Breast epithelium (tissue), 3 donors: ENCODE measurements at regions not wholly inside any gene's neighbourhood (a gene's known extent, or its start where the extent isn't known, plus 50 kb on each side); places are given as distances from the start of the nearest gene placed in this dataset.

ENCODE experiments used
- POLR2A ChIP-seq: fragments of 450-650 bp; IDR thresholded peaks from one replicate; pipeline ENCODE4 v1.6.1; 2016; ENCODE audit warnings: antibody characterized with exemption, mild to moderate bottlenecking, moderate library complexity
- POLR2AphosphoS5 ChIP-seq, 3 donors: sonication (generic); formaldehyde crosslinking; IDR thresholded peaks; one replicate each; pipeline ENCODE4 v1.6.1; 2017; ENCODE audit warnings: antibody characterized with exemption in 3 of 3
- TF ChIP-seq, protein P1 (sequence below), 3 donors: fragments of 450-650 bp; IDR thresholded peaks; one replicate each; pipeline ENCODE4 v1.5.1; 2016 to 2017; ENCODE audit warnings: antibody characterized with exemption in 3 of 3, mild to moderate bottlenecking in 3 of 3, moderate library complexity in 3 of 3

DNA sequence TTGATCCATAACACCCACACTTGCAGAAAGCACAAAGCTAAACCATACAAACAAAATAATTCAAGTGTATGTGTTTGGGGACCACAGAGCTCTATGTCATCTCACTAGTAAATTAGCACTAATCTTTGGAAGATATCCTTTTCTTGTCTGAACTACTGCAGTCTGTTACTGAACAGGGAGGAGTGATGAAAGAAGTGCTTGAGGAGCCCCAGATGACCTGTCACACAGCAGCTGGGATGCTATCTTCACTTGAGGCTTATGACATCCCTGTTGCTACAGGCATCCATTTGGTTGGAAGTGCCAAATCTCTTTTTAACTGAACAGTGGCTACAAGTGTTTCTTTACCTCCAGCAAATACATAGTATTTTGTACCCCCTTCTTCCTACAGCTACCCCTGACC, 386.3 kb upstream of the CHAC2 start:
- TF ChIP-seq POLR2A (no peak), POLR2AphosphoS5 (IDR thresholded peaks at IDR 0.05) (no peak)
- TF ChIP-seq, protein P1, sequence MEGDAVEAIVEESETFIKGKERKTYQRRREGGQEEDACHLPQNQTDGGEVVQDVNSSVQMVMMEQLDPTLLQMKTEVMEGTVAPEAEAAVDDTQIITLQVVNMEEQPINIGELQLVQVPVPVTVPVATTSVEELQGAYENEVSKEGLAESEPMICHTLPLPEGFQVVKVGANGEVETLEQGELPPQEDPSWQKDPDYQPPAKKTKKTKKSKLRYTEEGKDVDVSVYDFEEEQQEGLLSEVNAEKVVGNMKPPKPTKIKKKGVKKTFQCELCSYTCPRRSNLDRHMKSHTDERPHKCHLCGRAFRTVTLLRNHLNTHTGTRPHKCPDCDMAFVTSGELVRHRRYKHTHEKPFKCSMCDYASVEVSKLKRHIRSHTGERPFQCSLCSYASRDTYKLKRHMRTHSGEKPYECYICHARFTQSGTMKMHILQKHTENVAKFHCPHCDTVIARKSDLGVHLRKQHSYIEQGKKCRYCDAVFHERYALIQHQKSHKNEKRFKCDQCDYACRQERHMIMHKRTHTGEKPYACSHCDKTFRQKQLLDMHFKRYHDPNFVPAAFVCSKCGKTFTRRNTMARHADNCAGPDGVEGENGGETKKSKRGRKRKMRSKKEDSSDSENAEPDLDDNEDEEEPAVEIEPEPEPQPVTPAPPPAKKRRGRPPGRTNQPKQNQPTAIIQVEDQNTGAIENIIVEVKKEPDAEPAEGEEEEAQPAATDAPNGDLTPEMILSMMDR (IDR thresholded peaks at IDR 0.05): no peak
